WTC11 (cell line): ENCODE measurements at regions not wholly inside any gene's neighbourhood (a gene's known extent, or its start where the extent isn't known, plus 50 kb on each side); places are given as distances from the start of the nearest gene placed in this dataset.

Source experiments
- CTCF ChIP-seq: fragments of 200-600 bp; IDR thresholded peaks from 2 replicates; pipeline ENCODE4 v1.8.0; 2022; ENCODE audit warnings: antibody characterized with exemption
- ETV6 ChIP-seq: sonication (generic); formaldehyde crosslinking; IDR thresholded peaks from 2 replicates; pipeline ENCODE4 v1.8.1; 2022; ENCODE audit warnings: mild to moderate bottlenecking, missing genetic modification reagents
- JAZF1 ChIP-seq: fragments of 250-450 bp; sonication (Bioruptor Pico); IDR thresholded peaks from 2 replicates; pipeline ENCODE4 v1.9.0; 2021; ENCODE audit warnings: moderate library complexity, mild to moderate bottlenecking, inconsistent platforms
- NFYB ChIP-seq: sonication (generic); formaldehyde crosslinking; conservative IDR thresholded peaks from 2 replicates; pipeline ENCODE4 v1.8.0; 2022; ENCODE audit warnings: low read depth, missing genetic modification reagents
- NR2C2 ChIP-seq: sonication (generic); formaldehyde crosslinking; IDR thresholded peaks from 2 replicates; pipeline ENCODE4 v1.8.0; 2022; ENCODE audit warnings: mild to moderate bottlenecking, missing genetic modification reagents
- PRRX2 ChIP-seq: fragments of 250-450 bp; sonication (Bioruptor Pico); IDR thresholded peaks from 2 replicates; pipeline ENCODE4 v1.8.0; 2021; ENCODE audit warnings: mild to moderate bottlenecking
- TF ChIP-seq, protein P1 (sequence below): sonication (generic); formaldehyde crosslinking; IDR thresholded peaks from 2 replicates; pipeline ENCODE4 v1.8.1; 2023; ENCODE audit warnings: mild to moderate bottlenecking, missing genetic modification reagents, moderate library complexity
- TF ChIP-seq, protein P2 (sequence below): sonication (generic); formaldehyde crosslinking; IDR thresholded peaks from 2 replicates; pipeline ENCODE4 v1.8.1; 2022; ENCODE audit warnings: mild to moderate bottlenecking, moderate library complexity, missing genetic modification reagents

DNA sequence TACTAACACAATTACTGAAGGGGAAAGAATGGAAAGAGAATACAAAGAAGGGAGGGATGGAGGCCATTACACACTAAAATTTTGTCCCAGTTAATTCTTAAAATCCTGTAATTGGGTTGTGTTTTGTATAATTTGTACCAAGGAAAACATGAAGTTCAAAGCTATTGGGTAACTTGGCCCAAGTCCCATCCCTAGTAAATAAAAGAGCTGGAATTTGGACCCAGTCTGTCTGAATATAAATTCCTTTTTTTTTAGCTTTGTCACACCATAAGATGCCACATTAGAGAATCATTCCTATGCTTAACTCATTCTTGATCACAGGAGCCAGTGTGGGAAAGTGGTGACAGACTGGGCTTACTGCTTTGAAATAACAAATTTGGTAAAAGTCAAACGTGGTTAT is 66.8 kb upstream of the CBLN4 start:
- TF ChIP-seq NFYB (CRISPR knock-in tag) (no peak), NR2C2 (CRISPR knock-in tag) (no peak), CTCF (no peak), PRRX2 (CRISPR knock-in tag) (no peak), ETV6 (CRISPR knock-in tag) (no peak), JAZF1 (no peak)
- TF ChIP-seq, protein P1, sequence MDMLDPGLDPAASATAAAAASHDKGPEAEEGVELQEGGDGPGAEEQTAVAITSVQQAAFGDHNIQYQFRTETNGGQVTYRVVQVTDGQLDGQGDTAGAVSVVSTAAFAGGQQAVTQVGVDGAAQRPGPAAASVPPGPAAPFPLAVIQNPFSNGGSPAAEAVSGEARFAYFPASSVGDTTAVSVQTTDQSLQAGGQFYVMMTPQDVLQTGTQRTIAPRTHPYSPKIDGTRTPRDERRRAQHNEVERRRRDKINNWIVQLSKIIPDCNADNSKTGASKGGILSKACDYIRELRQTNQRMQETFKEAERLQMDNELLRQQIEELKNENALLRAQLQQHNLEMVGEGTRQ (CRISPR knock-in tag), result no peak
- TF ChIP-seq, protein P2, sequence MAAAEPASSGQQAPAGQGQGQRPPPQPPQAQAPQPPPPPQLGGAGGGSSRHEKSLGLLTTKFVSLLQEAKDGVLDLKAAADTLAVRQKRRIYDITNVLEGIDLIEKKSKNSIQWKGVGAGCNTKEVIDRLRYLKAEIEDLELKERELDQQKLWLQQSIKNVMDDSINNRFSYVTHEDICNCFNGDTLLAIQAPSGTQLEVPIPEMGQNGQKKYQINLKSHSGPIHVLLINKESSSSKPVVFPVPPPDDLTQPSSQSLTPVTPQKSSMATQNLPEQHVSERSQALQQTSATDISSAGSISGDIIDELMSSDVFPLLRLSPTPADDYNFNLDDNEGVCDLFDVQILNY, result no peak
